Hepatocyte (in vitro differentiated cells): ENCODE measurements at regions not wholly inside any gene's neighbourhood (a gene's known extent, or its start where the extent isn't known, plus 50 kb on each side); places are given as distances from the start of the nearest gene placed in this dataset.

Experiments used
- CTCF ChIP-seq: fragments of 200-600 bp; sonication (generic); IDR thresholded peaks from 2 replicates; pipeline ENCODE4 v1.5.1; 2016; ENCODE audit warnings: antibody characterized with exemption, mild to moderate bottlenecking; ENCODE audit not compliant: poor library complexity
- EZH2 ChIP-seq: fragments of 200-600 bp; sonication (generic); IDR thresholded peaks from 2 replicates; pipeline ENCODE4 v1.6.1; 2016; ENCODE audit warnings: antibody characterized with exemption, mild to moderate bottlenecking, borderline replicate concordance

- TF ChIP-seq CTCF (no peak), EZH2 (no peak)
These were observed 108.1 kb downstream of the AXIN2 start for GRCh38 chr17:65453204-65453931.
